Breast epithelium (tissue), 3 donors: ENCODE measurements at regions not wholly inside any gene's neighbourhood (a gene's known extent, or its start where the extent isn't known, plus 50 kb on each side); places are given as distances from the start of the nearest gene placed in this dataset.

Experiments
- POLR2A ChIP-seq: fragments of 450-650 bp; IDR thresholded peaks from one replicate; pipeline ENCODE4 v1.6.1; 2016; ENCODE audit warnings: antibody characterized with exemption, mild to moderate bottlenecking, moderate library complexity
- POLR2AphosphoS5 ChIP-seq, 3 donors: sonication (generic); formaldehyde crosslinking; IDR thresholded peaks; one replicate each; pipeline ENCODE4 v1.6.1; 2017; ENCODE audit warnings: antibody characterized with exemption in 3 of 3
- TF ChIP-seq, protein P1 (sequence below), 3 donors: fragments of 450-650 bp; IDR thresholded peaks; one replicate each; pipeline ENCODE4 v1.5.1; 2016 to 2017; ENCODE audit warnings: antibody characterized with exemption in 3 of 3, mild to moderate bottlenecking in 3 of 3, moderate library complexity in 3 of 3

DNA sequence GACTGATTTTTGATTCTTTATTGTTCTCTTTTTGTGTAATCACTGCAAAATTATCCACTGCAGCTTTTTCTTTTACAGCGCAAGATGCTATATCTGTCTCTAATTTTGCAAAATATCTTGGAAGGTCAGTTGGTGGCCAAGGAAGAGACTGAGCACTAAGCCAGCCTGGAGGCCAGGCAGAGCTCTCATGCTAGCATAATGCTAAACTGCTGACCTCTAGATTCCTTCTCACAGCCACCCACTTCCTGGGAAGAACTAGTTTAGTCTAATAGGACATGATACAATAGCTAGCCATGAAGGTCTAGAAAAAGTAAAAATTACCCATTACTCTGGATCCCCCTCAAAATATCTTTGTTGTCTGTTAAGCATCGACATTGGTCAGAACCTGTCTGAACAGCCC, 227.2 kb upstream of the ARHGAP20 start:
- TF ChIP-seq, protein P1, sequence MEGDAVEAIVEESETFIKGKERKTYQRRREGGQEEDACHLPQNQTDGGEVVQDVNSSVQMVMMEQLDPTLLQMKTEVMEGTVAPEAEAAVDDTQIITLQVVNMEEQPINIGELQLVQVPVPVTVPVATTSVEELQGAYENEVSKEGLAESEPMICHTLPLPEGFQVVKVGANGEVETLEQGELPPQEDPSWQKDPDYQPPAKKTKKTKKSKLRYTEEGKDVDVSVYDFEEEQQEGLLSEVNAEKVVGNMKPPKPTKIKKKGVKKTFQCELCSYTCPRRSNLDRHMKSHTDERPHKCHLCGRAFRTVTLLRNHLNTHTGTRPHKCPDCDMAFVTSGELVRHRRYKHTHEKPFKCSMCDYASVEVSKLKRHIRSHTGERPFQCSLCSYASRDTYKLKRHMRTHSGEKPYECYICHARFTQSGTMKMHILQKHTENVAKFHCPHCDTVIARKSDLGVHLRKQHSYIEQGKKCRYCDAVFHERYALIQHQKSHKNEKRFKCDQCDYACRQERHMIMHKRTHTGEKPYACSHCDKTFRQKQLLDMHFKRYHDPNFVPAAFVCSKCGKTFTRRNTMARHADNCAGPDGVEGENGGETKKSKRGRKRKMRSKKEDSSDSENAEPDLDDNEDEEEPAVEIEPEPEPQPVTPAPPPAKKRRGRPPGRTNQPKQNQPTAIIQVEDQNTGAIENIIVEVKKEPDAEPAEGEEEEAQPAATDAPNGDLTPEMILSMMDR (IDR thresholded peaks at IDR 0.05): no peak
- TF ChIP-seq POLR2A: no peak
- no peak for TF ChIP-seq POLR2AphosphoS5 (IDR thresholded peaks at IDR 0.05)
